Inferior parietal cortex (tissue), 1 donor: ENCODE measurements at regions not wholly inside any gene's neighbourhood (a gene's known extent, or its start where the extent isn't known, plus 50 kb on each side); places are given as distances from the start of the nearest gene placed in this dataset.

ENCODE experiments used
- DNase-seq: peaks from one replicate; pipeline ENCODE4 v3.0.0-alpha.2; 2016; ENCODE audit errors: extremely low spot score

DNA sequence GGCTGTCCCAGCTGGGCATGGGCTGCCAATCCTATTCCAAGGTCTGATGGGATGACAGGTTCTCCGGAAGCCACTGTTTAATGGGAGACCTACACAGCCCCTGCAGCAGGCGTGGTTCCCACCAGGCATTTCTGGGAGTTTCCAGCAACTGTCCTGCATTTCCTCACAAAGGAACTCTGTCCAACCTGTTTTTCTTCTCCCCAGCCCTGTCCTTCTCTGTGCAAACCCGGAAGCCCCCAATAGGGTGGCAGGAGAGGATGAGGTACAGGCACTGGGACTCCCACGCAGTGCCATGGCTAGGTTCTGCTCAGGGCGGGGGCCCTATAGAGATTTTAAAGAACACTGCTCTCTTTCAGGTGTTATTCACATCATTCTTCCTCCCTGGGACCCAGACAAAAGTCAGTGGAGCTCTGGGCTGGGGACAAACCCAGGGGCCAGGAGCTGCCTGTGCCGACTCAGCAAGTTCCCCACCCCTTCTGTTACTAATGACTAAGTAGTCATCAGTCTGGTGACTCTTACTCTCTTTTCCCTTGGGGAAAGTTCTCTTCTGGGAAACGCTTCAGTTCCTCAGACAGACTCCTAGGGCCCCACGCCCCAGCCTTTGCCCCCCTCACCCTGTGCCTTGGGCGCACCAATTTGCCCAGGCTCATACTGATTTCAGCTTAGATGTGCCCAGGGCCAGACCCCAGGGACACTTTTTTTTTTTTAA is 97.7 kb downstream of the CD47 start:
- DNase-seq = no peak

GRCh38 chr3:107990926-107991325 is 99.9 kb downstream of the CD47 start:
- no peak for DNase-seq

DNA sequence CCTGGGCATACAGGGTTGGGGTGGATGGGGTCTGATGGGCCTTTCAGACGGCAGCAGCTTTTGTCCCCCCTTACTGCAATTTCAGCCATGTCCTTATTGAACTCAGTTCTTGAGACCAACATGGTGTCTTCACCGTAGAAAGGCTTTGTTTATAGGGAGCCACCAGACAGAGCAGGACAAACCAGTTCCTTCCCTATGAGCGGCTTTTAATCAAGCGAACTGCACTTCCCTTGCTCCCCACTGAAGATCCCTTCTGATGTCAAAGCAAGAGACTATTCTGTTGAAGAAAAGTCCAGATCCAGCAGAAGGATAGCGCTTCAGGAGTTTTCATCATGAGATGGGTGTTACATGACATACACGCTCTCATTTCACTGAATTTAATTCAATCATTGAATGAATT is 100.4 kb downstream of the CD47 start:
- DNase-seq = no peak

DNA sequence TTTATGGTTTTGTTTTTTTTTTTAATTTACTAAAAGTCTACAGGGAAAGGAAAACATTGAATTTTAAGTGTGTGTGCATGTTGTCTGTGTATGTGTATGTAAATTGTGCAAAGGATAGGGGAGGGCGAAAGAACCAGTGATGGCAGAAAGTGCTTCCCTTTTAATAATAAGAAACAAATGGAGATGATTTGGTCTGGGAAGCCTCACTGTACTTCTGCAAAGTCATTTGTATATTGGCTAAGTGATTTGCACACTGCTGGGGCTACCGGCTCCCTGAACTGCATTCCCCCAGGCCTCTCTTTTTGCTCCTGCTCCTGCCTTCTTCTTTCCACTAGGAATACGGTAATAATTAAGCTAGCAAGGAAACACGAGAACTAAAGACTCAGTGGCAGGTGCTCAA is 101.2 kb downstream of the CD47 start:
- no peak for DNase-seq

- no peak for DNase-seq
These were observed 102.2 kb downstream of the CD47 start for GRCh38 chr3:107988460-107989175.

- no peak for DNase-seq
These were observed 103.5 kb downstream of the CD47 start for GRCh38 chr3:107987036-107987939.

DNA sequence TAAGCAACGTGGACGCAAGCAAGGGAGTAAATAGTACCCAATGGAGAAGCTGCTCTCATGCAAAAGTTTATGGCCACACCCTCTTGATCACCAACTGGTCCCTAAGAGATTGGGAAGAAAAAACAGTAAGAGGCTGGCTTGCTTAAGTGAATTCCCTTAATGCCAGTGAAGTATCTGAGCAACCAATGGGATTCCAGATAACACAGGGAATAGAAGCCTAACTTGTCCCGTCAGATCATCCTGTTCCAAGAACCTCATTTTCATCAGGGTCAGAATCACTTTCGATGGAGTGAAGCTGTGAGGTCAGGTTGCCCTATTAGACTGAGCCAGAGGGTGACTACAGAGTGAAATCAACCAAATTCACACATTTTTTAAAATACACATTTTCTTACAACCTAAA is 104.3 kb downstream of the CD47 start:
- no peak for DNase-seq

GRCh38 chr3:107985496-107985895 is 105.3 kb downstream of the CD47 start:
- DNase-seq = no peak

DNA sequence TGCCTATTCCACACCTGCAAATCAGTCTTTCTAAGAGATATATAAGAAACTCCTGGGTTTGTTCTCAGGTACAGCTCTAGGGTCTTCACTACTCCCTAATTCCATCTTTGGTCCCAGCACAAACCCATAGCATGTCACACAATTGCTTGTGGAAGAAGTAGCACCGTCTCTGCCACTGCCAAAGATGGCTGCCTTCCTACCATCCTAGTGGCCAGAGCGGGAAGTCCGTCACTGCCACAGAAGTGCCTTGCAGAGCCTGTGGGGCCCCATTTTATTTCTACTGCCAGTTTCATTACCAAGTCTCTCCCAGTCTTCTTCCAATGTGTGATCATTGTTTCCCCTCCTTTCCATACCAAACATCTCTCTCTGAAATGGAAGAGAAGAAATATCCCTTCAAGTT is 107.6 kb downstream of the CD47 start:
- no peak for DNase-seq

DNA sequence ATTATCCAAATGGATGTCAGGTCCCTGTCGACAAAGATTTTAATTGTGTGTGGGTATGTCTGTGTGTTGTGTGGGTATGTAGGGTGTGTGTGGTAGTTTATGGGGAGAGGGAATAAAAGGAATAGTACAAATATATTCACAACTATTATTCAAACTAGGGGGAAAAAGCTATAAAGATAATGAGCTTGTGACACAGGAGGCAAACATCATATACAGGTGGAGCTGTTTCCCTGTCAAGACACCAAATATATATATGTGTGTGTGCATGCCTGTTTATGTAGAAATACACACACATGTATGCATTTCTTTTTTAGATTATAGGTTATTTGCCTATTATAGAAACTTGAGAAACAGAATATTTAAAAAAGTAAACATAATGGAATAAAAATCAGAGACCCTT is 108.7 kb downstream of the CD47 start:
- DNase-seq = no peak

GRCh38 chr3:107981471-107982111 is 109.2 kb downstream of the CD47 start:
- DNase-seq = no peak

- DNase-seq = no peak
These were observed 111.3 kb downstream of the CD47 start for GRCh38 chr3:107979538-107979937.

- DNase-seq = no peak
These were observed 112.4 kb downstream of the CD47 start for GRCh38 chr3:107978131-107979055.

DNA sequence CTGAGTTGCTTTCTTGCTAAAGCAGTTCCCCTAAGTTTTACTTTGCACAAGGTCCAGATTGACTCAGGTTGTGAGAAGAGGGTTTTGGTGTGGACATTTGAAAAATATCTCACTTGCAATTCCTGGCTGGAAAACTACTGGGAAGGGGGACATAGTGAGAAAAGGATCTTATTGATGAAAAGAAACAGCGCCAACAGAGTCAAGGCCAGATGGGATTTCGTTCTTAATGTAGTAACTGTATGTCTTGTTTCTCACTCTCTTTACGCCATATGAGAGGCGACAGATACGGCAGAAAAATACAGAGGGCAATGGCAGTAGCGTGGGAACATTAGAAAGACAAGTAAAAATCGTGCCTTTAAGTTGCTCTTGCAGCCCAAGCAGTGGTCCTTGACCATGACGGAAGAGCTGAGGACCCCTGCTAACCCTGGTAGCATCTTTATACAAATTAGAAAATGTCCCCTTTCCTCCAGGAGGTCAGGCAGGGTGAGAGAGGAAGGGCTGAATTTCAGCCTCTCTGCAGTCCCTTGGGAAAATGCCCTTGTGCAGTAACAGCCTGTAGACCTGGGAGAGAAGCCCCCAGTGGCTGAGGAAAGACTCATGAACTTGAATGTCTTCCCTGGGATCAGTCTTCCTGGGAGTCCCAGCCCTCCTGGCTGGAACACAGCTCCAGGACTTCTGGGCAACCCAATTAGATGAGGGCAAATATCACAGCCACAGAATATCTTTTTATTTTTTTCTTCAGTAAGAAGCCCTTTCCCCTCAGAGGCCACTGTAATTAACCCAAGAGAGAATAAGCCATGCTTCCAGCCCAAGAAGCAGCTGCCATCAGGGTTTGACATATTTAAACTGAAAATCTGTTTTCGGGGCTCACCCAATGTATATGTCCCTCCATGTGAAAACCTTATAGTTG is 113.4 kb downstream of the CD47 start:
- no peak for DNase-seq

DNA sequence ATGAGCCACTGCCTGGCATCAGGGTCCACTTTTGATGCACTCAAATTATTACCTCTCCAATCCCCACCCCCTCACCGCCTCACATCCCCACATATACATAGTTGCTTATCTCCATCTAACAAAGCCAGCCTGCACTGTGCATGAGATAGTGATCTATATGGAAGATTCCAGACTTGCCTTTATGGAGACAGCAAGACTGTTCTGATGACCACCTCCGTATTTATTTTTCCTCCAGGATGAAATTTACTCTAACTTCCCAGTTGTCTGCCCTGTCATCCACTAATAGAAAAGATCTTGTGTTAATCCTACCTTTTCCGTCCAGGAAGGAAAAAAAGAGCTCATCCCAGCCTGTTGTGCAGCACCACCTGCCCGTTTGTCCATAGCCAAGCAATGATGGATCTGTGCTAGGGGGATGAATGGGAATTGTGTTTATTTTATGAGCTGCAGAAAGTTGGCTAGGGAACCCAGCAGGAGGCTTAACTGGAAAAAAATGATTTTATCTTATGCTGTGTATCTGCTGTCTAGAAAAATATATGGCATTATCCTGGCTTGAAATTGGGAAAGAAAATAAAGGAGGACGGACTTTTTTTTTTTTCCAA is 114.5 kb downstream of the CD47 start:
- DNase-seq = no peak

GRCh38 chr3:107975529-107976201 is 115.2 kb downstream of the CD47 start:
- DNase-seq = no peak

DNA sequence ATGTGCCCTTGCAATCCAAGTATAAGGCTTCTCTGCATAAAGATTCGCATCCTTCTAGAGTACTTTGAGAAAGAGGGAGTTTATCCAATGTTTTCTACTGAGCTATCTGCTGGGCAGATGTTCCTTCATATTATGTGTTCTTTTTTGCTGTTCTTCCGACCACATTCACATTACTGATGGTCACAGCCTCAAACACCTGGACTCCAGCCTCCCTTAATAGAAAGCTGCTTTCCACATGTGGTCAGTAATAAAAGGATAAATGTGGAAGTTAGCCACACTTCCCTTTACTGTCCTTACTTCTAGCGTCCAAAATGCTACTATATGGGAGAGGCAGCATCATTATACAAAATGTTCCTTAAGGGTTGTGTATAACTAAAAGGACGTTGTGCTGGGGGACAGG is 116.9 kb downstream of the CD47 start:
- DNase-seq = no peak

DNA sequence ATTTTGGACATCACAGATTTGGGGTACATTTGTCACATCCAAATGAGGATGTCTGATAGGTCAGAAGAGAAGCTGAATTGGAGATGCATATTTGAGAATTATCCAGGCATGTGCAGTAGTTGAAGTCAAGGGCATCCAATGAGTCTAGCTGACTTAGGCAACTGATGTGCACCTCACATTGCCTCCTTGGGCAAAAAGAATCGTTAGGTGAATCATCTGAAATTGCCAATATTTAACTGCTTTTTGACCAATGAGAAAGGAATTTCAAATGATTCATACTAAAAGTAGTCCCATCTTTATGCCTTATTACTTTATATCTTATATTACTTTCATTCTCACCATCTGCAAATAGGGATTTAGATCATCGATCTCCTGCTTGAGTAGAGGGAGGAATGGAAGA is 117.7 kb downstream of the CD47 start:
- DNase-seq = no peak
